ENCODE measurements at regions not wholly inside any gene's neighbourhood (a gene's known extent, or its start where the extent isn't known, plus 50 kb on each side); places are given as distances from the start of the nearest gene placed in this dataset.

DNA sequence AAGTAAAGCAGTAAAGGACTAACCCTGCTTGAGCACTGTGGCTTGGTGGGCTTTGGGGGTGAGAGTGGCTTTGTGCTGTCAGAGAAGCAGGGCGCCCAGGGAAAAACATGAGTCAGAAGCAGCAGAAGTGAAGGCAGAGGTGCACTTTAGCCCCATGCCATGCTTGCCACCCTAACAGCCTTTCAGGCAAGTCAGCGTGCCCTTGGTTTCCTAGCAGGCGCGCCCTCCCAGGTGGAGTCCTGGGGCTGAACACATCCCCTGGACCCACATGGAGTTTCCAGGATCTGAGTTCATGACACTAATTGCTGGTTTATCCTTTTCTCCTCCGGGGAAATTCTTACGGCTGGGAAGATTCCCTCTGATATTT is 106.6 kb downstream of the TLR5 start:
- peaks cover 8% of the 10 kb centered on the region for H3K27me3 Mint-ChIP-seq (ENCODE audit: unreplicated experiment)

GRCh38 chr1:223037845-223038244 is 105.2 kb downstream of the TLR5 start:
- DNase-seq (ENCODE audit: low spot score), result no peak
- H3K27me3 Mint-ChIP-seq (ENCODE audit: unreplicated experiment), result peaks cover 8% of the 10 kb centered on the region
- peaks cover 14% of the 10 kb centered on the region for H3K4me1 Mint-ChIP-seq (ENCODE audit: unreplicated experiment)
- H3K9me3 Mint-ChIP-seq (ENCODE audit: unreplicated experiment), result no peaks in the 10 kb centered on the region
- no peak overlapping the region for H3K27ac Mint-ChIP-seq (ENCODE audit: unreplicated experiment)
- TF ChIP-seq, protein P1, sequence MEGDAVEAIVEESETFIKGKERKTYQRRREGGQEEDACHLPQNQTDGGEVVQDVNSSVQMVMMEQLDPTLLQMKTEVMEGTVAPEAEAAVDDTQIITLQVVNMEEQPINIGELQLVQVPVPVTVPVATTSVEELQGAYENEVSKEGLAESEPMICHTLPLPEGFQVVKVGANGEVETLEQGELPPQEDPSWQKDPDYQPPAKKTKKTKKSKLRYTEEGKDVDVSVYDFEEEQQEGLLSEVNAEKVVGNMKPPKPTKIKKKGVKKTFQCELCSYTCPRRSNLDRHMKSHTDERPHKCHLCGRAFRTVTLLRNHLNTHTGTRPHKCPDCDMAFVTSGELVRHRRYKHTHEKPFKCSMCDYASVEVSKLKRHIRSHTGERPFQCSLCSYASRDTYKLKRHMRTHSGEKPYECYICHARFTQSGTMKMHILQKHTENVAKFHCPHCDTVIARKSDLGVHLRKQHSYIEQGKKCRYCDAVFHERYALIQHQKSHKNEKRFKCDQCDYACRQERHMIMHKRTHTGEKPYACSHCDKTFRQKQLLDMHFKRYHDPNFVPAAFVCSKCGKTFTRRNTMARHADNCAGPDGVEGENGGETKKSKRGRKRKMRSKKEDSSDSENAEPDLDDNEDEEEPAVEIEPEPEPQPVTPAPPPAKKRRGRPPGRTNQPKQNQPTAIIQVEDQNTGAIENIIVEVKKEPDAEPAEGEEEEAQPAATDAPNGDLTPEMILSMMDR (IDR thresholded peaks at IDR 0.05; ENCODE audit: unreplicated experiment), result no peak
- peaks cover 38% of the 10 kb centered on the region for H3K36me3 Mint-ChIP-seq (ENCODE audit: low read depth, unreplicated experiment)
- H3K4me3 Mint-ChIP-seq (ENCODE audit: unreplicated experiment), result no peak overlapping the region

More for the DNA sequence above, 106.6 kb downstream of the TLR5 start:
- Mint-ChIP-seq H3K9me3 (ENCODE audit: unreplicated experiment) (no peaks in the 10 kb centered on the region), H3K4me3 (ENCODE audit: unreplicated experiment) (peak overlapping the region; percentile 5), H3K4me1 (ENCODE audit: unreplicated experiment) (peaks cover 21% of the 10 kb centered on the region), H3K27ac (ENCODE audit: unreplicated experiment) (no peak overlapping the region), H3K36me3 (ENCODE audit: low read depth, unreplicated experiment) (peaks cover 32% of the 10 kb centered on the region)
- TF ChIP-seq, protein P1 (IDR thresholded peaks at IDR 0.05; ENCODE audit: unreplicated experiment), result no peak
- no peak for DNase-seq (ENCODE audit: low spot score)

GRCh38 chr1:223038288-223039006 is 104.6 kb downstream of the TLR5 start:
- no peaks in the 10 kb centered on the region for H3K9me3 Mint-ChIP-seq (ENCODE audit: unreplicated experiment)
- peaks cover 14% of the 10 kb centered on the region for H3K4me1 Mint-ChIP-seq (ENCODE audit: unreplicated experiment)
- no peak overlapping the region for H3K27ac Mint-ChIP-seq (ENCODE audit: unreplicated experiment)
- peaks cover 38% of the 10 kb centered on the region for H3K36me3 Mint-ChIP-seq (ENCODE audit: low read depth, unreplicated experiment)
- no peak overlapping the region for H3K4me3 Mint-ChIP-seq (ENCODE audit: unreplicated experiment)
- no peak for DNase-seq (ENCODE audit: low spot score)
- H3K27me3 Mint-ChIP-seq (ENCODE audit: unreplicated experiment), result peaks cover 8% of the 10 kb centered on the region
- TF ChIP-seq, protein P1 (IDR thresholded peaks at IDR 0.05; ENCODE audit: unreplicated experiment), result no peak

DNA sequence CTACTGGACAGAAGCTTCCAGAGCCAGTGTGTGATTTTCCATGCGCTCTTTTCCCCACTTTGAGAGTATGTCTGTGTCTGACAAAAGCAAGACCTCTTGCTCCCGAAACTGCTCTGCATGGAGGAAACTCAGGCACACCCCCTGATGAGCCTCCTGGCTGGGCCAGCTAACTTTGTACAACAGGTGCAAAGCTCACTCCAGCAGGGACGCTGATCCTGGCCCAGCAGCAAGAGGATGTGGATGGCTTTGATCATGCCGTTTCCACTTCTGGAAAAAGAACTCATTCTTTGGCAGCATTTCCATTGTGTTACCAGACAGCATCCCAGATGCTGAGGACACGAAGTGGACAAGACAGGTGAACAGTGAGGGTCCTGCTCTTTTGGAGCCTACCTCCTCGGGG is 103.1 kb downstream of the TLR5 start:
- Mint-ChIP-seq H3K4me3 (ENCODE audit: unreplicated experiment) (no peak overlapping the region), H3K36me3 (ENCODE audit: low read depth, unreplicated experiment) (peaks cover 32% of the 10 kb centered on the region), H3K27me3 (ENCODE audit: unreplicated experiment) (peaks cover 8% of the 10 kb centered on the region), H3K4me1 (ENCODE audit: unreplicated experiment) (peaks cover 11% of the 10 kb centered on the region), H3K9me3 (ENCODE audit: unreplicated experiment) (no peaks in the 10 kb centered on the region), H3K27ac (ENCODE audit: unreplicated experiment) (no peak overlapping the region)
- DNase-seq (ENCODE audit: low spot score), result no peak
- TF ChIP-seq, protein P1 (IDR thresholded peaks at IDR 0.05; ENCODE audit: unreplicated experiment), result no peak

GRCh38 chr1:223041481-223041880 is 101.6 kb downstream of the TLR5 start:
- H3K27ac Mint-ChIP-seq (ENCODE audit: unreplicated experiment), result no peak overlapping the region
- no peaks in the 10 kb centered on the region for H3K9me3 Mint-ChIP-seq (ENCODE audit: unreplicated experiment)
- H3K4me1 Mint-ChIP-seq (ENCODE audit: unreplicated experiment), result peaks cover 7% of the 10 kb centered on the region
- H3K36me3 Mint-ChIP-seq (ENCODE audit: low read depth, unreplicated experiment), result peaks cover 39% of the 10 kb centered on the region
- peaks cover 3% of the 10 kb centered on the region for H3K27me3 Mint-ChIP-seq (ENCODE audit: unreplicated experiment)
- TF ChIP-seq, protein P1 (IDR thresholded peaks at IDR 0.05; ENCODE audit: unreplicated experiment), result no peak
- no peak overlapping the region for H3K4me3 Mint-ChIP-seq (ENCODE audit: unreplicated experiment)
- no peak for DNase-seq (ENCODE audit: low spot score)
